NCI-H1092 (cell line): ENCODE measurements at regions not wholly inside any gene's neighbourhood (a gene's known extent, or its start where the extent isn't known, plus 50 kb on each side); places are given as distances from the start of the nearest gene placed in this dataset.
"Not testable (repeated sequence)": the region's sequence is repeated elsewhere in the genome, so short reads cannot be mapped to it uniquely, and the experiment has no call there.

Experiments
- DNase-seq: peaks from one replicate; lab custom pipeline; 2025; lab: John Stamatoyannopoulos, UW

- DNase-seq = no peak
These were observed 91.8 kb upstream of the CNKSR3 start for GRCh38 chr6:154602296-154602695.

GRCh38 chr6:154602708-154603107 lies 92.2 kb upstream of the CNKSR3 start:
- no peak for DNase-seq

GRCh38 chr6:154604119-154604518 lies 93.6 kb upstream of the CNKSR3 start:
- DNase-seq = no peak

- DNase-seq = no peak
These were observed 94.8 kb upstream of the CNKSR3 start for GRCh38 chr6:154605178-154605881.

- DNase-seq = no peak
These were observed 95.4 kb upstream of the CNKSR3 start for GRCh38 chr6:154605882-154606370.

GRCh38 chr6:154606457-154606856 lies 96.0 kb upstream of the CNKSR3 start:
- DNase-seq = no peak

- no peak for DNase-seq
These were observed 96.4 kb upstream of the CNKSR3 start for GRCh38 chr6:154606860-154607259.

GRCh38 chr6:154611241-154611640 lies 100.8 kb upstream of the CNKSR3 start:
- no peak for DNase-seq

- DNase-seq = no peak
These were observed 101.4 kb upstream of the CNKSR3 start for GRCh38 chr6:154611847-154612246.

- DNase-seq = no peak
These were observed 102.7 kb upstream of the CNKSR3 start for GRCh38 chr6:154613137-154613676.

GRCh38 chr6:154614101-154614500 lies 103.6 kb upstream of the CNKSR3 start:
- DNase-seq = no peak

GRCh38 chr6:154614641-154615040 lies 104.2 kb upstream of the CNKSR3 start:
- DNase-seq = no peak

GRCh38 chr6:154615483-154616025 lies 105.1 kb upstream of the CNKSR3 start:
- DNase-seq = peak; percentile 85

- DNase-seq = no peak
These were observed 106.7 kb upstream of the CNKSR3 start for GRCh38 chr6:154617175-154617574.

GRCh38 chr6:154619146-154619545 lies 108.7 kb upstream of the CNKSR3 start:
- peak; percentile 35 for DNase-seq

- no peak for DNase-seq
These were observed 111.2 kb upstream of the CNKSR3 start for GRCh38 chr6:154621686-154622085.

GRCh38 chr6:154622618-154623336 lies 110.4 kb upstream of the SCAF8 start:
- no peak for DNase-seq

GRCh38 chr6:154623391-154623790 lies 109.8 kb upstream of the SCAF8 start:
- no peak for DNase-seq

- DNase-seq = no peak
These were observed 109.1 kb upstream of the SCAF8 start for GRCh38 chr6:154624038-154624599.

- not testable (repeated sequence) for DNase-seq
These were observed 108.5 kb upstream of the SCAF8 start for GRCh38 chr6:154624727-154625126.

- no peak for DNase-seq
These were observed 107.5 kb upstream of the SCAF8 start for GRCh38 chr6:154625721-154626120.

GRCh38 chr6:154629127-154629526 lies 104.1 kb upstream of the SCAF8 start:
- DNase-seq = no peak

- DNase-seq = no peak
These were observed 101.1 kb upstream of the SCAF8 start for GRCh38 chr6:154632119-154632518.
